Peyer's patch (tissue), 4 donors: ENCODE measurements at regions not wholly inside any gene's neighbourhood (a gene's known extent, or its start where the extent isn't known, plus 50 kb on each side); places are given as distances from the start of the nearest gene placed in this dataset.

ENCODE experiments used
- DNase-seq, 3 donors: peaks; one replicate each; pipeline ENCODE4 v3.0.0-alpha.2; 2017 to 2019
- H3K27ac ChIP-seq, 4 donors: fragments of 200-600 bp; sonication (generic); one replicate each; pipeline ENCODE4 v1.5.1; 2016 to 2019
- H3K27me3 ChIP-seq, 2 donors: fragments of 200-600 bp; sonication (generic); one replicate each; pipeline ENCODE4 v1.5.1; 2019
- H3K36me3 ChIP-seq, 3 donors: fragments of 200-600 bp; sonication (generic); one replicate each; pipeline ENCODE4 v1.5.1; 2016 to 2019
- H3K4me1 ChIP-seq, 4 donors: fragments of 200-600 bp; sonication (generic); one replicate each; pipeline ENCODE4 v1.5.1; 2016 to 2019
- H3K4me3 ChIP-seq, 4 donors: fragments of 200-600 bp; sonication (generic); 1 replicate in 3 of 4; 2 replicates in 1 of 4; pipeline ENCODE4 v1.5.1; 2016 to 2019; ENCODE audit warnings: mild to moderate bottlenecking in 1 of 4
- H3K9me3 ChIP-seq, 4 donors: fragments of 200-600 bp; sonication (generic); one replicate each; pipeline ENCODE4 v1.5.1; 2016 to 2019; ENCODE audit warnings: mild to moderate bottlenecking in 1 of 4
- POLR2A ChIP-seq, 2 donors: fragments of 450-650 bp; IDR thresholded peaks; one replicate each; pipeline ENCODE4 v1.5.1; 2017; ENCODE audit warnings: antibody characterized with exemption in 2 of 2, mild to moderate bottlenecking in 2 of 2, moderate library complexity in 2 of 2
- TF ChIP-seq, protein P1 (sequence below), 6 experiments: fragments of 450-650 bp in 4 of 6; fragments of 200-600 bp in 2 of 6; sonication (generic) in 1 of 6; IDR thresholded peaks; one replicate each; pipeline ENCODE4 v1.5.1; 2017 to 2019; ENCODE audit warnings: antibody characterized with exemption in 6 of 6, mild to moderate bottlenecking in 3 of 6, moderate library complexity in 1 of 6

DNA sequence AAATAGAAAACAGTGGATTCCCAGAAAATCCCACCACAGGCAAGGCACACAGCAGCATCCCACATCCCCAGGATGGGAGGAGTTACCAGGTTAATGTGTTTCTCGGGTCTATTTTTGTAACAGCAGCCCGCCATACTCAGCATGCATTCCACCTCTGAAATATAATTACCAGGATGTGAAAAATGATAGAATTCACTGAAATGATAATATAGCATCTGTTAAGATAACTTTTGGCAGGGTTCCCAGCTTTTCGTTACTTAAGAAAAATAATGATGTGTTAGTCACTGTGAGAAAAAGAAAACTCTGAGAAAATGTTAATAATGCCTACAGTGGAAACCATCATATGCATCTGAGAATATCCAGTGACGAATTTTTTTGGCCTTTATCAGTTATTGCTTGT, 87.1 kb downstream of the VCX2 start:
- Histone ChIP-seq H3K4me3 (no peak overlapping the region), H3K27ac (no peak overlapping the region), H3K9me3 (no peaks in the 10 kb centered on the region), H3K36me3 (no peaks in the 10 kb centered on the region), H3K4me1 (no peaks in the 10 kb centered on the region), H3K27me3 (no peaks in the 10 kb centered on the region)
- no peak for TF ChIP-seq POLR2A (IDR thresholded peaks at IDR 0.05)
- TF ChIP-seq, protein P1, sequence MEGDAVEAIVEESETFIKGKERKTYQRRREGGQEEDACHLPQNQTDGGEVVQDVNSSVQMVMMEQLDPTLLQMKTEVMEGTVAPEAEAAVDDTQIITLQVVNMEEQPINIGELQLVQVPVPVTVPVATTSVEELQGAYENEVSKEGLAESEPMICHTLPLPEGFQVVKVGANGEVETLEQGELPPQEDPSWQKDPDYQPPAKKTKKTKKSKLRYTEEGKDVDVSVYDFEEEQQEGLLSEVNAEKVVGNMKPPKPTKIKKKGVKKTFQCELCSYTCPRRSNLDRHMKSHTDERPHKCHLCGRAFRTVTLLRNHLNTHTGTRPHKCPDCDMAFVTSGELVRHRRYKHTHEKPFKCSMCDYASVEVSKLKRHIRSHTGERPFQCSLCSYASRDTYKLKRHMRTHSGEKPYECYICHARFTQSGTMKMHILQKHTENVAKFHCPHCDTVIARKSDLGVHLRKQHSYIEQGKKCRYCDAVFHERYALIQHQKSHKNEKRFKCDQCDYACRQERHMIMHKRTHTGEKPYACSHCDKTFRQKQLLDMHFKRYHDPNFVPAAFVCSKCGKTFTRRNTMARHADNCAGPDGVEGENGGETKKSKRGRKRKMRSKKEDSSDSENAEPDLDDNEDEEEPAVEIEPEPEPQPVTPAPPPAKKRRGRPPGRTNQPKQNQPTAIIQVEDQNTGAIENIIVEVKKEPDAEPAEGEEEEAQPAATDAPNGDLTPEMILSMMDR (IDR thresholded peaks at IDR 0.05): no peak
- DNase-seq: no peak

DNA sequence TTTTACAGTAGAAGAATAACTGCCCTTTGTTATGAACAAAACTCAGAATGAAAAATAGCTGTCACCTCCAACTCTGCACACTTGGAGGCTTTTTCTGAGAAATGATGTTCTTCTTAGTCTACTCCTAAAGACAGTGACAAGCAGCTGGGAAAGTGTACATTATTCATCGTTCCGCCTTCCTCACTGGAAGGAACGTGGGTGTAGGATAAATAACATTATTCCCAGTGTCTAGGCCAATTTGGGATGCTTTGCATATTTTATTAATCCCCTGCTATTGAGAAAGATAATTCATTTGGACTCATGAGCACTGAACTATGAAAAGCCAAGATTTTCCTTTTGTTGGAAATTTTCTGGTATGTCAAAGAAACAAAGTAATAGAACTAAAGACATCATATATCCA, 87.8 kb downstream of the VCX2 start:
- Histone ChIP-seq H3K4me1 (no peaks in the 10 kb centered on the region), H3K36me3 (no peaks in the 10 kb centered on the region), H3K9me3 (no peaks in the 10 kb centered on the region), H3K27ac (no peak overlapping the region), H3K4me3 (no peak overlapping the region), H3K27me3 (no peaks in the 10 kb centered on the region)
- TF ChIP-seq, protein P1 (IDR thresholded peaks at IDR 0.05): no peak
- DNase-seq: no peak

- Histone ChIP-seq H3K36me3 (no peaks in the 10 kb centered on the region), H3K4me3 (no peak overlapping the region), H3K4me1 (no peaks in the 10 kb centered on the region), H3K9me3 (no peaks in the 10 kb centered on the region), H3K27ac (no peak overlapping the region), H3K27me3 (no peaks in the 10 kb centered on the region)
- no peak for TF ChIP-seq POLR2A (IDR thresholded peaks at IDR 0.05)
- TF ChIP-seq, protein P1 (IDR thresholded peaks at IDR 0.05): no peak
- no peak for DNase-seq
These were observed 95.4 kb downstream of the VCX2 start for GRCh38 chrX:8075636-8076035.

DNA sequence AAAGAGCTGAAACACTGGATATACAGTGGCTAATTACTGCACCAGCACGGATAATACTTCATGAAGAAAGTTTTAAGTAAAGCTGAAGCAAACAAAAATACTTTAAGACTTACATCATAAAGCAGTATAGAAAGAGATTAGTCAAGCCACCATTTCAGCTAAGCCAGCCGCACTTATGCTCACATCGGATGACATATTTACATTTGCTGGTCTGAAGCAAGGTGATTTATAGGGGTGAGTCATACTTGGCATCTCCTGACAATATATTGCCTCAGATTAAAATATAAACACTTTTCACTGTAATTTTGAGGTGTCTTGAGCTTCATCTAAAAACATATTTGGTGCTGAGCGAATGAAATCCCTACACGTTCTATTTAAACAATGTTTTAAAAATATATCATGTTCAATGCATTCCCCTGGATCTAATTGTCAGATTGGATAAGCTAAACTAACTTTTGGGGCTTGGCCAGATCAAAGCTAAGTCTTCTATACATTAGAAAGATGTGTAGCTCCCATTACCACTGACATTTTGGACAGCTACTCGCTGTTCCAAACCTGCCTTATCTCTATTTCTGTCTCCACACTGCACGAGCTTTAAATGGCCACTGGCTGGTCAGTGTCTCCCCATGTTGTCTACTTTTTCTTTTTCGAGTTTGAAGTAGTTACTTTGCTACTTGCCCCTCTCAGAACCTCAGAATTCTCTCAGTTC, 103.2 kb downstream of the VCX2 start:
- Histone ChIP-seq H3K4me3 (no peak overlapping the region), H3K27me3 (no peaks in the 10 kb centered on the region), H3K36me3 (no peaks in the 10 kb centered on the region), H3K27ac (no peak overlapping the region), H3K4me1 (no peaks in the 10 kb centered on the region), H3K9me3 (no peaks in the 10 kb centered on the region)
- no peak for TF ChIP-seq POLR2A (IDR thresholded peaks at IDR 0.05)
- TF ChIP-seq, protein P1 (IDR thresholded peaks at IDR 0.05): no peak
- no peak for DNase-seq

GRCh38 chrX:8052909-8053308, 118.2 kb downstream of the VCX2 start:
- Histone ChIP-seq H3K4me1 (no peaks in the 10 kb centered on the region), H3K27me3 (no peaks in the 10 kb centered on the region), H3K27ac (no peak overlapping the region), H3K36me3 (no peaks in the 10 kb centered on the region), H3K4me3 (no peak overlapping the region), H3K9me3 (no peaks in the 10 kb centered on the region)
- no peak for DNase-seq
- TF ChIP-seq, protein P1 (IDR thresholded peaks at IDR 0.05): no peak
- TF ChIP-seq POLR2A (IDR thresholded peaks at IDR 0.05): no peak

DNA sequence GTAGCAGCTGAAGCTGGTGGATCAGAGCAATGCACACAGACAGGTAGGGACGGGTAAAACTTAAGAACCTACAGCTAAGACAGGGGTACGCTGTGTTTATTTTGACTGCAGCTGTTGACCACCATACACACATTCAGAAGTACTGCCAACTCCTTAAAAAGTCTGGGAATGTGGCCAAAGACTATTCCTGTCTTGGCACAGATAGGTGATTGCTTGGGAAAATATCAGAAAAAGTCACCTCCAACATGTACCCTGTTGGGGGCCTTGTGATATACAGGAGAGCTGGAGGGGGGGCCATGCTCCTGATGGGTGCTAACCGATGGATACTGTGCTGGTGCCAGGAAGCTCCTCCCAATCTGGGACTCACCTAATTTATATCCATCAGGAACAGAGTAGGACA, 121.2 kb downstream of the VCX2 start:
- H3K4me1 ChIP-seq: no peaks in the 10 kb centered on the region
- no peaks in the 10 kb centered on the region for H3K36me3 ChIP-seq
- DNase-seq: no peak
- no peaks in the 10 kb centered on the region for H3K9me3 ChIP-seq
- TF ChIP-seq, protein P1 (IDR thresholded peaks at IDR 0.05): no peak
- TF ChIP-seq POLR2A (IDR thresholded peaks at IDR 0.05): no peak
- no peak overlapping the region for H3K4me3 ChIP-seq
- H3K27ac ChIP-seq: no peak overlapping the region
- H3K27me3 ChIP-seq: no peaks in the 10 kb centered on the region
